Occipital lobe (tissue), 1 donor: ENCODE measurements at regions not wholly inside any gene's neighbourhood (a gene's known extent, or its start where the extent isn't known, plus 50 kb on each side); places are given as distances from the start of the nearest gene placed in this dataset. TPM values are rescaled to one million over a fixed set of nuclear protein-coding genes. Genes with fewer than 3 reads are reported as not detected.

Experiments
- small RNA-seq: library from RNA; depleted of rRNA; stranded (forward); fragments of <200 nt; gene quantifications from one replicate; pipeline ENCODE3, GENCODE V24; 2014

Small RNAs in the stretch of these regions (small RNA-seq; reads per million reads assigned to genes)
- not detected for gene MTND5P4
- not detected for gene SNORA75B
